ENCODE measurements at regions not wholly inside any gene's neighbourhood (a gene's known extent, or its start where the extent isn't known, plus 50 kb on each side); places are given as distances from the start of the nearest gene placed in this dataset.

- no peaks in the 10 kb centered on the region for H3K9me3 ChIP-seq (ENCODE audit: insufficient read depth, low read length, severe bottlenecking)
- DNase-seq, result no peak
- no peak overlapping the region for H3K27ac ChIP-seq (ENCODE audit: low read length)
- TF ChIP-seq EZH2 (IDR thresholded peaks at IDR 0.05; ENCODE audit: borderline replicate concordance, low read depth, low read length, severe bottlenecking) (no peak), CTCF (IDR thresholded peaks at IDR 0.05; ENCODE audit: borderline replicate concordance, extremely low read depth, low read length, poor library complexity, severe bottlenecking) (no peak)
- no peaks in the 10 kb centered on the region for H3K36me3 ChIP-seq (ENCODE audit: insufficient read depth, low read length)
- no peaks in the 10 kb centered on the region for H3K4me1 ChIP-seq (ENCODE audit: insufficient read depth, low read length)
- H3K9ac ChIP-seq (ENCODE audit: low read depth, low read length), result no peak overlapping the region
- no peak for ATAC-seq (ENCODE audit: insufficient read depth, low read depth)
- no peak overlapping the region for H2AFZ ChIP-seq (ENCODE audit: low read depth, low read length)
- no peak overlapping the region for H3K4me2 ChIP-seq (ENCODE audit: insufficient read depth, low read length)
- no peaks in the 10 kb centered on the region for H3K79me2 ChIP-seq (ENCODE audit: insufficient read depth, low read length)
- H4K20me1 ChIP-seq (ENCODE audit: insufficient read depth, low read length), result no peaks in the 10 kb centered on the region
- no peak overlapping the region for H3K4me3 ChIP-seq (ENCODE audit: low read depth in 1 of 2, low read length in 2 of 2)
- no peaks in the 10 kb centered on the region for H3K27me3 ChIP-seq (ENCODE audit: insufficient read depth, low read length, poor library complexity)
Observed at GRCh38 chr9:115551396-115551795, 433.4 kb upstream of the TNC start.

GRCh38 chr9:115553060-115553773 is 435.3 kb upstream of the TNC start:
- ATAC-seq (ENCODE audit: insufficient read depth, low read depth), result no peak
- H3K9ac ChIP-seq (ENCODE audit: low read depth, low read length), result no peak overlapping the region
- TF ChIP-seq EZH2 (IDR thresholded peaks at IDR 0.05; ENCODE audit: borderline replicate concordance, low read depth, low read length, severe bottlenecking), result no peak
- no peak for TF ChIP-seq CTCF (IDR thresholded peaks at IDR 0.05; ENCODE audit: borderline replicate concordance, extremely low read depth, low read length, poor library complexity, severe bottlenecking)
- H3K36me3 ChIP-seq (ENCODE audit: insufficient read depth, low read length), result no peaks in the 10 kb centered on the region
- H4K20me1 ChIP-seq (ENCODE audit: insufficient read depth, low read length), result no peaks in the 10 kb centered on the region
- H3K9me3 ChIP-seq (ENCODE audit: insufficient read depth, low read length, severe bottlenecking), result no peaks in the 10 kb centered on the region
- H3K4me3 ChIP-seq (ENCODE audit: low read depth in 1 of 2, low read length in 2 of 2), result no peak overlapping the region
- H3K4me1 ChIP-seq (ENCODE audit: insufficient read depth, low read length), result no peaks in the 10 kb centered on the region
- H3K4me2 ChIP-seq (ENCODE audit: insufficient read depth, low read length), result no peak overlapping the region
- no peaks in the 10 kb centered on the region for H3K79me2 ChIP-seq (ENCODE audit: insufficient read depth, low read length)
- no peaks in the 10 kb centered on the region for H3K27me3 ChIP-seq (ENCODE audit: insufficient read depth, low read length, poor library complexity)
- H3K27ac ChIP-seq (ENCODE audit: low read length), result no peak overlapping the region
- no peak for DNase-seq
- no peak overlapping the region for H2AFZ ChIP-seq (ENCODE audit: low read depth, low read length)

GRCh38 chr9:115556432-115556831 is 438.5 kb upstream of the TNC start:
- no peak for TF ChIP-seq EZH2 (IDR thresholded peaks at IDR 0.05; ENCODE audit: borderline replicate concordance, low read depth, low read length, severe bottlenecking)
- no peak for TF ChIP-seq CTCF (IDR thresholded peaks at IDR 0.05; ENCODE audit: borderline replicate concordance, extremely low read depth, low read length, poor library complexity, severe bottlenecking)
- no peak overlapping the region for H3K9ac ChIP-seq (ENCODE audit: low read depth, low read length)
- no peaks in the 10 kb centered on the region for H3K36me3 ChIP-seq (ENCODE audit: insufficient read depth, low read length)
- H3K79me2 ChIP-seq (ENCODE audit: insufficient read depth, low read length), result no peaks in the 10 kb centered on the region
- H3K4me2 ChIP-seq (ENCODE audit: insufficient read depth, low read length), result no peak overlapping the region
- H3K9me3 ChIP-seq (ENCODE audit: insufficient read depth, low read length, severe bottlenecking), result no peaks in the 10 kb centered on the region
- no peaks in the 10 kb centered on the region for H4K20me1 ChIP-seq (ENCODE audit: insufficient read depth, low read length)
- H2AFZ ChIP-seq (ENCODE audit: low read depth, low read length), result no peak overlapping the region
- H3K27me3 ChIP-seq (ENCODE audit: insufficient read depth, low read length, poor library complexity), result no peaks in the 10 kb centered on the region
- H3K4me1 ChIP-seq (ENCODE audit: insufficient read depth, low read length), result no peaks in the 10 kb centered on the region
- ATAC-seq (ENCODE audit: insufficient read depth, low read depth) (no peak), DNase-seq (no peak)
- no peak overlapping the region for H3K4me3 ChIP-seq (ENCODE audit: low read depth in 1 of 2, low read length in 2 of 2)
- H3K27ac ChIP-seq (ENCODE audit: low read length), result no peak overlapping the region

Data from DND-41 (cell line).